ENCODE measurements at regions not wholly inside any gene's neighbourhood (a gene's known extent, or its start where the extent isn't known, plus 50 kb on each side); places are given as distances from the start of the nearest gene placed in this dataset.

DNA sequence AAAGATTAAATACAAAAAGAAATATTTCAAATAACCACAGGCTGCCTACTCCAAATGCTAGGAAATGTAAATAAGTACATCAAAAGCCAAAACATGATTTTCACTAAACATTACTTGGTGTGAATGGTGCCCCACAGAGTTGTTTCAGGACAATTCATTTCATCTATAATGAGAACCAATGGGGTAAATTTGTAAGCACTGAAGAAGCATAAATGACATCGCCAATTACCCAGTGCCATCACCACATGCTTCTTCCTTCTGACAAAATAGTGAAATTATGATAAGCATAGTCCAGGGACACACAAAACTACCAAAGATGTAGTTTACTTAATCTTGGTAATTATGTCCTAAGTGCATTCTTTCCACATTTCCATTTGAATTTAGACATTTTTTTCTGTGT, 510.4 kb upstream of the TYRP1 start:
- H3K36me3 ChIP-seq (ENCODE audit: control insufficient read depth, insufficient read depth, low read length) = no peaks in the 10 kb centered on the region
- H3K4ac ChIP-seq (ENCODE audit: low read depth, low read length) = no peak overlapping the region
- H3K14ac ChIP-seq (replicated peaks; ENCODE audit: low read depth, low read length) = no peak overlapping the region
- H3K9me1 ChIP-seq (ENCODE audit: insufficient read depth, low read length) = no peaks in the 10 kb centered on the region
- H4K8ac ChIP-seq (ENCODE audit: low read depth in 2 of 2, low read length in 2 of 2) = no peak overlapping the region
- no peak overlapping the region for H4K91ac ChIP-seq (ENCODE audit: insufficient read depth, low read depth, low read length)
- H3K9me3 ChIP-seq (ENCODE audit: control insufficient read depth, insufficient read depth, low read length) = no peaks in the 10 kb centered on the region; the same call in 1 of the 2 replicates
- no peak overlapping the region for H3K18ac ChIP-seq (ENCODE audit: low read depth, low read length)
- TF ChIP-seq CHD1 (IDR thresholded peaks at IDR 0.05; ENCODE audit: low read depth, low read length) = no peak
- TF ChIP-seq RCOR1 (IDR thresholded peaks at IDR 0.05; ENCODE audit: insufficient replicate concordance, low read length) = no peak
- TF ChIP-seq, protein P1, sequence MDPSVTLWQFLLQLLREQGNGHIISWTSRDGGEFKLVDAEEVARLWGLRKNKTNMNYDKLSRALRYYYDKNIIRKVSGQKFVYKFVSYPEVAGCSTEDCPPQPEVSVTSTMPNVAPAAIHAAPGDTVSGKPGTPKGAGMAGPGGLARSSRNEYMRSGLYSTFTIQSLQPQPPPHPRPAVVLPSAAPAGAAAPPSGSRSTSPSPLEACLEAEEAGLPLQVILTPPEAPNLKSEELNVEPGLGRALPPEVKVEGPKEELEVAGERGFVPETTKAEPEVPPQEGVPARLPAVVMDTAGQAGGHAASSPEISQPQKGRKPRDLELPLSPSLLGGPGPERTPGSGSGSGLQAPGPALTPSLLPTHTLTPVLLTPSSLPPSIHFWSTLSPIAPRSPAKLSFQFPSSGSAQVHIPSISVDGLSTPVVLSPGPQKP (IDR thresholded peaks at IDR 0.05; ENCODE audit: borderline replicate concordance, low read depth, low read length) = no peak
- TF ChIP-seq MAFK (IDR thresholded peaks at IDR 0.05; ENCODE audit: low read depth, low read length) = no peak
- no peak for TF ChIP-seq USF2 (IDR thresholded peaks at IDR 0.05; ENCODE audit: low read depth, low read length)
- no peak for TF ChIP-seq MAZ (IDR thresholded peaks at IDR 0.05; ENCODE audit: borderline replicate concordance, low read depth, low read length)
- no peak for TF ChIP-seq FOS (IDR thresholded peaks at IDR 0.05; ENCODE audit: low read depth, low read length)
- TF ChIP-seq MXI1 (IDR thresholded peaks at IDR 0.05; ENCODE audit: borderline replicate concordance, low read depth, low read length) = no peak
- no peak for TF ChIP-seq BHLHE40 (IDR thresholded peaks at IDR 0.05; ENCODE audit: low read depth, low read length)
- no peak for TF ChIP-seq RFX5 (IDR thresholded peaks at IDR 0.05; ENCODE audit: low read depth, low read length)
- no peak for TF ChIP-seq POLR2A (IDR thresholded peaks at IDR 0.05; ENCODE audit: low read depth, low read length)
- H3K4me1 ChIP-seq (ENCODE audit: control insufficient read depth, insufficient read depth, low read length) = no peaks in the 10 kb centered on the region
- WGBS, 2 experiments (ENCODE audit: extremely low coverage in 2 of 2, insufficient read length in 1 of 2) = no CpG with 5 or more reads among the region's 1 CpG
- no peaks in the 10 kb centered on the region for H3K27me3 ChIP-seq (ENCODE audit: control insufficient read depth, insufficient read depth, low read length)
- ATAC-seq (ENCODE audit: low read depth) (no peak), DNase-seq (no peak)
- H3K4me3 ChIP-seq (ENCODE audit: insufficient read depth, low read depth, low read length) = no peak overlapping the region
- BruUV-seq (replicated peaks) = no TSS peak
- H2AK9ac ChIP-seq (replicated peaks; ENCODE audit: low read depth, low read length, poor library complexity) = no peak overlapping the region
- no peak overlapping the region for H3K4me2 ChIP-seq (ENCODE audit: low read depth, low read length)
- intact Hi-C loops (cut with micrococcal nuclease) = no loop called here
- H3K79me1 ChIP-seq (ENCODE audit: low read depth in 1 of 2, low read length in 2 of 2) = no peaks in the 10 kb centered on the region
- no peak overlapping the region for H3K27ac ChIP-seq (ENCODE audit: insufficient read depth, low read length)
- POLR2A ChIA-PET (ENCODE audit: unreplicated experiment) = no interaction called here
- H2BK15ac ChIP-seq (ENCODE audit: low read depth, low read length) = no peak overlapping the region
- H3K23ac ChIP-seq (ENCODE audit: low read depth, low read length) = no peak overlapping the region
- H2BK20ac ChIP-seq (ENCODE audit: low read depth, low read length) = no peak overlapping the region
- no peak overlapping the region for H4K5ac ChIP-seq (ENCODE audit: low read depth, low read length)
- no peak overlapping the region for H3K56ac ChIP-seq (ENCODE audit: extremely low read depth, insufficient read depth, low read length)
- H2BK120ac ChIP-seq (ENCODE audit: low read depth, low read length) = no peak overlapping the region
- dilution Hi-C loops (cut with HindIII; ENCODE audit: low sequenced_read_pairs, unreplicated experiment) = no loop called here
- in situ Hi-C loops (cut with MboI; ENCODE audit: low sequenced_read_pairs) = no loop called here
- no peak overlapping the region for H2AFZ ChIP-seq (replicated peaks; ENCODE audit: low read length, poor library complexity)
- no peak overlapping the region for H2BK5ac ChIP-seq (ENCODE audit: low read depth, low read length, poor library complexity, severe bottlenecking)
- H4K20me1 ChIP-seq (ENCODE audit: insufficient read depth, low read length) = no peaks in the 10 kb centered on the region
- no peak overlapping the region for H2AK5ac ChIP-seq (ENCODE audit: low read depth, low read length)
- H3K9ac ChIP-seq (ENCODE audit: low read depth, low read length) = no peak overlapping the region
- CTCF ChIA-PET = no interaction called here

All from IMR-90 (cell line).